ENCODE measurements at regions not wholly inside any gene's neighbourhood (a gene's known extent, or its start where the extent isn't known, plus 50 kb on each side); places are given as distances from the start of the nearest gene placed in this dataset.

DNA sequence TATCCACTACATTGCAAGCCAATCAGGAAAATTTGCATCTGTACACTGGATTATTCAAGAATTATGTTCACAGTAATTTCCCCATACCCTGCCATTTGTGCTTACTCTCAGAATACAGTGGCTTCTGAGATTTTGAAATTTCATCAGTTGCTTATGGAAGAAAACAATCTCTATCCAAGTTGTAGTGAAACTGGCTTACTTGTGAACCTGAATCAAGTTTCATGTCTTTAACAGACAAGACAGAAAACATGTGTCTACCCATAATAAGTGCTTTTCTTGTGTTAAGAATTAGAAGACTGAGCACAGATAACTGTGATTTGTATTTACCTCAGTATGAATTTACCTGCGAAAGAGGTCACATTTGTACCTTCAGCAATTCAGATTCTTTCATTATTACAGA lies 672.7 kb upstream of the ADGRL2 start:
- H3K27ac Mint-ChIP-seq (ENCODE audit: unreplicated experiment), result no peak overlapping the region
- no peak overlapping the region for H3K4me3 Mint-ChIP-seq

DNA sequence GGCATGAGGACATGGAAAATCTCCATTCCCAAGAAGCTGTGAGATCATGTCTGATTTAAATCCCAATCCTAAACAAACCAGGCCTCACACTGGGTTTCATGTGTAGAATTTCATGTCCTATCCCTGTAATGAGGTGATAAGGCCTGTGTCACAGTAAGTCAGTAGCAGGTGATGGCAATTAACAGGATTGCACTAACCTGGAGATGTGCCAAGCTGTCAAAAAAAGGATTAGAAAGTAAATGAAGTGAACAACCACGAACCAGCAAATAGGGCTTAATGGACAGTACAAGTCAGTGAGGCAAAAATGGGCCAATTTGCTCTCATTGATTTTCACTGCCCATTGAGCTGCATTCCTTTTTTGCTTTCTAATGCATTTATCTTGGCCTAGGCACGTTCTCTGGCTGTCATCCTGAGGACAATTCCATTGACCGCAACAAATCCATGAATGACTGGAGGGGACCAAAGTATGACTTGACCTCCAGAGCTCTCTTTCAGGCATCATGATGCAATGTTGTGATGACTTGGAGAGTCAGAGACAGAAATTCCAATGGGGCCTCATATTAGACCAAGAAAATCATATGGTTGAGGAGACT lies 673.6 kb upstream of the ADGRL2 start:
- Mint-ChIP-seq H3K4me1 (no peaks in the 10 kb centered on the region), H3K36me3 (ENCODE audit: low read depth) (no peaks in the 10 kb centered on the region), H3K4me3 (no peak overlapping the region), H3K27me3 (ENCODE audit: low read depth) (no peaks in the 10 kb centered on the region), H3K9me3 (peaks cover 6% of the 10 kb centered on the region), H3K27ac (ENCODE audit: unreplicated experiment) (no peak overlapping the region)
- TF ChIP-seq, protein P1, sequence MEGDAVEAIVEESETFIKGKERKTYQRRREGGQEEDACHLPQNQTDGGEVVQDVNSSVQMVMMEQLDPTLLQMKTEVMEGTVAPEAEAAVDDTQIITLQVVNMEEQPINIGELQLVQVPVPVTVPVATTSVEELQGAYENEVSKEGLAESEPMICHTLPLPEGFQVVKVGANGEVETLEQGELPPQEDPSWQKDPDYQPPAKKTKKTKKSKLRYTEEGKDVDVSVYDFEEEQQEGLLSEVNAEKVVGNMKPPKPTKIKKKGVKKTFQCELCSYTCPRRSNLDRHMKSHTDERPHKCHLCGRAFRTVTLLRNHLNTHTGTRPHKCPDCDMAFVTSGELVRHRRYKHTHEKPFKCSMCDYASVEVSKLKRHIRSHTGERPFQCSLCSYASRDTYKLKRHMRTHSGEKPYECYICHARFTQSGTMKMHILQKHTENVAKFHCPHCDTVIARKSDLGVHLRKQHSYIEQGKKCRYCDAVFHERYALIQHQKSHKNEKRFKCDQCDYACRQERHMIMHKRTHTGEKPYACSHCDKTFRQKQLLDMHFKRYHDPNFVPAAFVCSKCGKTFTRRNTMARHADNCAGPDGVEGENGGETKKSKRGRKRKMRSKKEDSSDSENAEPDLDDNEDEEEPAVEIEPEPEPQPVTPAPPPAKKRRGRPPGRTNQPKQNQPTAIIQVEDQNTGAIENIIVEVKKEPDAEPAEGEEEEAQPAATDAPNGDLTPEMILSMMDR (conservative IDR thresholded peaks at IDR 0.05), result no peak
- DNase-seq (ENCODE audit: low read depth, low spot score), result no peak

More for the DNA sequence above, 672.7 kb upstream of the ADGRL2 start:
- H3K4me1 Mint-ChIP-seq, result no peaks in the 10 kb centered on the region
- no peaks in the 10 kb centered on the region for H3K36me3 Mint-ChIP-seq (ENCODE audit: low read depth)
- TF ChIP-seq, protein P1 (conservative IDR thresholded peaks at IDR 0.05), result no peak
- peaks cover 6% of the 10 kb centered on the region for H3K9me3 Mint-ChIP-seq
- DNase-seq (ENCODE audit: low read depth, low spot score), result no peak
- H3K27me3 Mint-ChIP-seq (ENCODE audit: low read depth), result no peaks in the 10 kb centered on the region

DNA sequence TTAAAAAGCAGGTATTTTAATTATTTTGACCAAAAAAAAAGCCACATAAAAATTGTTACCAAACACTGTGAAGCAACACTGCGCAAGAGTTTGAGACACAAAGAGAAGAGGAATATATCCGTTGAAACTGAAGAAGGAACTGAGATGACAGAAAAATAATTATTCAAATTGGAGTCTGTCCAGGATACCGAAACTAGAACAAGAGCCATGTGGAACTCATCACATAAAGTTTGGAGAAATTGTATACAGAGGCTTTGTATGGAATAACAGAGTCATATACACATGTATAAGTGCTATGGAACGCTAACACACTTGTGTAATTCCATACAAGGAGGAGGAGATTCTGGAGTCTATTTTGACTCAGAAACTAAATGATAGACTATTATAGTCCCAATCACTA lies 675.1 kb upstream of the ADGRL2 start:
- Mint-ChIP-seq H3K4me1 (no peaks in the 10 kb centered on the region), H3K4me3 (no peak overlapping the region), H3K9me3 (peaks cover 6% of the 10 kb centered on the region), H3K27ac (ENCODE audit: unreplicated experiment) (no peak overlapping the region), H3K36me3 (ENCODE audit: low read depth) (no peaks in the 10 kb centered on the region), H3K27me3 (ENCODE audit: low read depth) (no peaks in the 10 kb centered on the region)
- no peak for DNase-seq (ENCODE audit: low read depth, low spot score)
- TF ChIP-seq, protein P1 (conservative IDR thresholded peaks at IDR 0.05), result no peak

DNA sequence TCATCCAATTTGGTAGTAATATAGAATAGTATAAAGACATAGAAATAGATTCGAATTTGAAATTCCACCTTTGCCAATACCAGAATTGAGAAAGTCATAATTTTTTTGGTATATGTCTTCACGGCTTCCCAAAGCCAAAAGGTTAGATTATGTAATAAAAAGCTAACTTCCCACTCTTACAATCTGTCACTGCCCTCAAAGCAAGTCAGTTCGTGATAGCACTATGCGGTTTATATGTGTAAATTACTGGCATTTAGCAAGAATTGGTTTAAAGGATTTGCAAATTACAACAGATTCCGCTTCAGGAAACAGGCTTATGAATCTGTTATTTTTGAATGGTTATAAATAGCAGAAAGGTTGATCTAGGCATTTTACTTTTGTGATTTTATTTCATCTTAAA lies 679.4 kb upstream of the ADGRL2 start:
- Mint-ChIP-seq H3K27me3 (ENCODE audit: low read depth) (no peaks in the 10 kb centered on the region), H3K9me3 (peaks cover 6% of the 10 kb centered on the region), H3K27ac (ENCODE audit: unreplicated experiment) (no peak overlapping the region), H3K4me1 (no peaks in the 10 kb centered on the region), H3K36me3 (ENCODE audit: low read depth) (no peaks in the 10 kb centered on the region), H3K4me3 (no peak overlapping the region)
- TF ChIP-seq, protein P1 (conservative IDR thresholded peaks at IDR 0.05), result no peak
- DNase-seq (ENCODE audit: low read depth, low spot score), result no peak

DNA sequence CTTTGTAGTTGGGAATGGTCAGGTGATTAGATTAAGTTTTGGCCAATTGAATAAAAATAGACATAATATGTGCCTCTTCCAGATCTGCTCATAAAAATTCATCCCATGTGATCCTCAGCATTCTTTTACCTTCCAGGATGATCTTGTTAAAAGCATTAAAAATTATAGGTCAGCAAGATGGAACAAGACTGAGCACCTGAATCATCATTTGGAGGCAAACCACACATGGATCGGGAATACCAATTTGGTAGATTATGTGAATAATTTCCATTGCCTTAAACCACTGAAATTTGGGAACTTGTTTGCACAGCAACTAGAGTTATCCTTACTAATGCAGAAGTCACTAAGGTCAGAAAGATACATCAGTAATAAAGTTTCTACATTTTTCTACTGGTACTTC lies 681.4 kb upstream of the ADGRL2 start:
- no peaks in the 10 kb centered on the region for H3K4me1 Mint-ChIP-seq
- peaks cover 5% of the 10 kb centered on the region for H3K9me3 Mint-ChIP-seq
- no peak overlapping the region for H3K27ac Mint-ChIP-seq (ENCODE audit: unreplicated experiment)
- H3K4me3 Mint-ChIP-seq, result no peak overlapping the region
- no peaks in the 10 kb centered on the region for H3K27me3 Mint-ChIP-seq (ENCODE audit: low read depth)
- no peak for DNase-seq (ENCODE audit: low read depth, low spot score)
- no peaks in the 10 kb centered on the region for H3K36me3 Mint-ChIP-seq (ENCODE audit: low read depth)
- TF ChIP-seq, protein P1 (conservative IDR thresholded peaks at IDR 0.05), result no peak
